GM12891 (cell line): ENCODE measurements at regions not wholly inside any gene's neighbourhood (a gene's known extent, or its start where the extent isn't known, plus 50 kb on each side); places are given as distances from the start of the nearest gene placed in this dataset.

Source experiments
- POLR2A ChIP-seq: IDR thresholded peaks from 2 replicates; pipeline ENCODE4 v1.6.1; 2011; ENCODE audit warnings: low read depth, low read length, control low read depth
- POLR2AphosphoS5 ChIP-seq: IDR thresholded peaks from 2 replicates; pipeline ENCODE4 v1.6.1; 2011; ENCODE audit warnings: low read depth, low read length, control low read depth
- POU2F2 ChIP-seq: IDR thresholded peaks from 2 replicates; pipeline ENCODE4 v1.6.1; 2011; ENCODE audit warnings: low read depth, mild to moderate bottlenecking, control low read depth, low read length, moderate library complexity
- TAF1 ChIP-seq: IDR thresholded peaks from 2 replicates; pipeline ENCODE4 v1.6.1; 2011; ENCODE audit warnings: low read depth, low read length, control low read depth

- TF ChIP-seq POLR2A (no peak), POLR2AphosphoS5 (no peak), POU2F2 (no peak), TAF1 (no peak)
Measured at GRCh38 chr3:95586754-95587153, 1227.6 kb upstream of the EPHA6 start.
